H9 (cell line): ENCODE measurements at regions not wholly inside any gene's neighbourhood (a gene's known extent, or its start where the extent isn't known, plus 50 kb on each side); places are given as distances from the start of the nearest gene placed in this dataset.

ENCODE experiments used
- DNase-seq: peaks from one replicate; pipeline ENCODE4 v3.0.0-alpha.2; 2017
- H2AFZ ChIP-seq: one replicate; pipeline ENCODE4 v1.6.1; 2013; ENCODE audit warnings: mild to moderate bottlenecking, low read length, control low read depth, moderate library complexity
- H2AK5ac ChIP-seq: 2 replicates; pipeline ENCODE4 v1.6.1; 2013; ENCODE audit warnings: low read length, control low read depth, mixed read lengths; ENCODE audit not compliant: insufficient read length
- H2BK120ac ChIP-seq: one replicate; pipeline ENCODE4 v1.6.1; 2013; ENCODE audit warnings: low read depth, mild to moderate bottlenecking, low read length, control low read depth, inconsistent platforms; ENCODE audit not compliant: poor library complexity, severe bottlenecking
- H2BK12ac ChIP-seq: 2 replicates; pipeline ENCODE4 v1.6.1; 2013; ENCODE audit warnings: low read length, control low read depth, mixed read lengths, low read depth; ENCODE audit not compliant: insufficient read length
- H2BK15ac ChIP-seq: 2 replicates; pipeline ENCODE4 v1.6.1; 2013; ENCODE audit warnings: low read depth, low read length, control low read depth
- H2BK20ac ChIP-seq: one replicate; pipeline ENCODE4 v1.6.1; 2013; ENCODE audit warnings: low read depth, mild to moderate bottlenecking, low read length, control low read depth, inconsistent platforms; ENCODE audit not compliant: poor library complexity, severe bottlenecking
- H2BK5ac ChIP-seq: 2 replicates; pipeline ENCODE4 v1.6.1; 2013; ENCODE audit warnings: low read length, control low read depth, mixed read lengths; ENCODE audit not compliant: insufficient read length
- H3K14ac ChIP-seq: 2 replicates; pipeline ENCODE4 v1.6.1; 2013; ENCODE audit warnings: low read length, control low read depth; ENCODE audit not compliant: insufficient read depth
- H3K18ac ChIP-seq: 2 replicates; pipeline ENCODE4 v1.6.1; 2013; ENCODE audit warnings: low read depth, mild to moderate bottlenecking, mixed read lengths, low read length, control low read depth; ENCODE audit not compliant: insufficient read length
- H3K23ac ChIP-seq: 2 replicates; pipeline ENCODE4 v1.6.1; 2013; ENCODE audit warnings: low read length, control low read depth, mixed read lengths, low read depth; ENCODE audit not compliant: insufficient read length
- H3K23me2 ChIP-seq: 2 replicates; pipeline ENCODE4 v1.6.1; 2013; ENCODE audit warnings: low read depth, mild to moderate bottlenecking, mixed read lengths, low read length, control low read depth; ENCODE audit not compliant: insufficient read length, poor library complexity, severe bottlenecking
- H3K27ac ChIP-seq: 2 replicates; pipeline ENCODE4 v1.5.1; 2013; ENCODE audit warnings: low read length, control low read depth, mixed read lengths, low read depth; ENCODE audit not compliant: insufficient read length
- H3K27me3 ChIP-seq: 2 replicates; pipeline ENCODE4 v1.6.1; 2013; ENCODE audit warnings: low read length, control low read depth, inconsistent platforms; ENCODE audit not compliant: insufficient read depth
- H3K4ac ChIP-seq: 2 replicates; pipeline ENCODE4 v1.6.1; 2013; ENCODE audit warnings: low read depth, mild to moderate bottlenecking, control low read depth, inconsistent platforms, low read length, moderate library complexity
- H3K4me1 ChIP-seq: 2 replicates; pipeline ENCODE4 v1.6.1; 2013; ENCODE audit warnings: low read length, control low read depth, inconsistent platforms; ENCODE audit not compliant: insufficient read depth
- H3K4me2 ChIP-seq: 2 replicates; pipeline ENCODE4 v1.6.1; 2013; ENCODE audit warnings: low read length, control low read depth, mixed read lengths; ENCODE audit not compliant: insufficient read length, insufficient read depth
- H3K56ac ChIP-seq: 2 replicates; pipeline ENCODE4 v1.6.1; 2013; ENCODE audit warnings: low read depth, mild to moderate bottlenecking, mixed read lengths, low read length, control low read depth; ENCODE audit not compliant: insufficient read length
- H3K79me1 ChIP-seq: 2 replicates; pipeline ENCODE4 v1.6.1; 2013; ENCODE audit warnings: low read depth, mild to moderate bottlenecking, moderate library complexity, low read length, control low read depth, inconsistent platforms; ENCODE audit not compliant: insufficient read depth, poor library complexity, severe bottlenecking
- H3K79me2 ChIP-seq: 2 replicates; pipeline ENCODE4 v1.6.1; 2013; ENCODE audit warnings: low read length, control low read depth, inconsistent platforms; ENCODE audit not compliant: insufficient read depth
- H3K9ac ChIP-seq: 2 replicates; pipeline ENCODE4 v1.6.1; 2013; ENCODE audit warnings: low read length, control low read depth, mixed read lengths; ENCODE audit not compliant: insufficient read length; ENCODE audit errors: extremely low read depth
- H3K9me3 ChIP-seq: one replicate; pipeline ENCODE4 v1.6.1; 2013; ENCODE audit warnings: low read depth, low read length, inconsistent platforms; ENCODE audit not compliant: control insufficient read depth
- H3T11ph ChIP-seq: one replicate; pipeline ENCODE4 v1.6.1; 2013; ENCODE audit warnings: mild to moderate bottlenecking, low read length, control low read depth, inconsistent platforms
- H4K20me1 ChIP-seq: one replicate; pipeline ENCODE4 v1.6.1; 2013; ENCODE audit not compliant: control insufficient read depth, insufficient read length, insufficient read depth
- H4K5ac ChIP-seq: 2 replicates; pipeline ENCODE4 v1.6.1; 2013; ENCODE audit warnings: low read depth, mild to moderate bottlenecking, mixed read lengths, low read length, control low read depth; ENCODE audit not compliant: insufficient read length
- H4K8ac ChIP-seq: replicated peaks from 2 replicates; pipeline ENCODE4 v1.6.1; 2013; ENCODE audit warnings: low read length, control low read depth, mixed read lengths, low read depth; ENCODE audit not compliant: insufficient read length
- H4K91ac ChIP-seq: 2 replicates; pipeline ENCODE4 v1.6.1; 2013; ENCODE audit warnings: low read depth, mild to moderate bottlenecking, moderate library complexity, mixed read lengths, low read length, control low read depth; ENCODE audit not compliant: insufficient read length
- H3K27ac Mint-ChIP-seq, 3 experiments: 2 replicates in 2 of 3; 3 replicates in 1 of 3; pipeline ENCODE4 v1.8.0; 2020 to 2021; ENCODE audit warnings: mixed read lengths in 3 of 3, mild to moderate bottlenecking in 1 of 3, moderate library complexity in 1 of 3
- H3K27me3 Mint-ChIP-seq: 2 replicates; pipeline ENCODE4 v1.8.0; 2021; ENCODE audit warnings: low read depth, mild to moderate bottlenecking, moderate library complexity, mixed read lengths
- H3K36me3 Mint-ChIP-seq, 3 experiments: 2 replicates in 2 of 3; 3 replicates in 1 of 3; pipeline ENCODE4 v1.8.0; 2020 to 2021; ENCODE audit warnings: low read depth in 3 of 3, mixed read lengths in 3 of 3; ENCODE audit not compliant: insufficient read depth in 1 of 3
- H3K4me1 Mint-ChIP-seq, 2 experiments: 2 replicates each; pipeline ENCODE4 v1.8.0; 2020; ENCODE audit warnings: mixed read lengths in 2 of 2
- H3K4me3 Mint-ChIP-seq, 2 experiments: 2 replicates in 1 of 2; 3 replicates in 1 of 2; pipeline ENCODE4 v1.8.0; 2020 to 2021; ENCODE audit warnings: mild to moderate bottlenecking in 2 of 2, mixed read lengths in 2 of 2, moderate library complexity in 1 of 2
- H3K9me3 Mint-ChIP-seq, 2 experiments: 2 replicates in 1 of 2; 3 replicates in 1 of 2; pipeline ENCODE4 v1.8.0; 2020; ENCODE audit warnings: mild to moderate bottlenecking in 2 of 2, mixed read lengths in 2 of 2, moderate library complexity in 1 of 2
- CTCF ChIP-seq: fragments of 200-600 bp; sonication (generic); conservative IDR thresholded peaks from 3 replicates; pipeline ENCODE4 v1.8.0; 2021; ENCODE audit warnings: antibody characterized with exemption, mild to moderate bottlenecking
- WGBS: extraction: QIAGEN DNeasy Blood & Tissue Kit; methylation state at CpG from one replicate; pipeline ENCODE4 v1.1.7; 2013; ENCODE audit warnings: missing lambda C conversion rate, low lambda C conversion rate, mixed read lengths; ENCODE audit not compliant: insufficient read length; ENCODE audit errors: extremely low coverage; 5-methylcytosine and 5-hydroxymethylcytosine counted together

GRCh38 chr7:145360511-145361100, 524.8 kb upstream of the TPK1 start:
- Mint-ChIP-seq H3K4me1 (no peaks in the 10 kb centered on the region), H3K27ac (no peak overlapping the region), H3K27me3 (no peaks in the 10 kb centered on the region), H3K4me3 (no peak overlapping the region), H3K9me3 (peaks cover 9 to 12% of the 10 kb centered on the region in 2 experiments; a peak in 4 of 5 replicates), H3K36me3 (peaks cover 3 to 8% (median 5%) of the 10 kb centered on the region in 3 experiments; a peak in 3 of 7 replicates)
- no peak overlapping the region for H2BK20ac ChIP-seq
- H3K23ac ChIP-seq, result no peak overlapping the region
- H2BK120ac ChIP-seq, result no peak overlapping the region
- no peaks in the 10 kb centered on the region for H3K27me3 ChIP-seq
- no peaks in the 10 kb centered on the region for H3K4me1 ChIP-seq
- H3K14ac ChIP-seq, result no peak overlapping the region
- H2AFZ ChIP-seq, result no peak overlapping the region
- H4K91ac ChIP-seq, result no peak overlapping the region
- no peaks in the 10 kb centered on the region for H3K23me2 ChIP-seq
- no peak for TF ChIP-seq CTCF
- H4K20me1 ChIP-seq, result no peaks in the 10 kb centered on the region
- H3T11ph ChIP-seq, result no peak overlapping the region
- no peak overlapping the region for H4K8ac ChIP-seq
- no peak overlapping the region for H2BK5ac ChIP-seq
- H3K4me2 ChIP-seq, result no peak overlapping the region
- no peak overlapping the region for H2AK5ac ChIP-seq
- no peaks in the 10 kb centered on the region for H3K9me3 ChIP-seq
- peak; percentile 26 for DNase-seq
- no peak overlapping the region for H2BK15ac ChIP-seq
- H4K5ac ChIP-seq, result no peak overlapping the region
- no peaks in the 10 kb centered on the region for H3K79me2 ChIP-seq
- no peak overlapping the region for H3K18ac ChIP-seq
- no peak overlapping the region for H3K56ac ChIP-seq
- H3K4ac ChIP-seq, result no peak overlapping the region
- no peaks in the 10 kb centered on the region for H3K79me1 ChIP-seq
- H3K9ac ChIP-seq, result no peak overlapping the region
- WGBS, result no CpG with 5 or more reads among the region's 47 CpGs
- H3K27ac ChIP-seq, result no peak overlapping the region
- no peak overlapping the region for H2BK12ac ChIP-seq
